H1 (cell line): ENCODE measurements at regions not wholly inside any gene's neighbourhood (a gene's known extent, or its start where the extent isn't known, plus 50 kb on each side); places are given as distances from the start of the nearest gene placed in this dataset.
A peak's percentile ranks its signal among the peaks of the same experiment; 100 is the strongest.

Experiments used
- CTCF ChIA-PET: fragments of 300-600 bp; sonication (Branson Sonifier 250); formaldehyde crosslinking; loops from one replicate; lab custom pipeline; 2021; ENCODE audit not compliant: partially characterized antibody; lab: Charles Lee
- POLR2A ChIA-PET: fragments of 300-600 bp; sonication (Branson Sonifier 250); formaldehyde crosslinking; loops from one replicate; lab custom pipeline; 2021; ENCODE audit warnings: inconsistent platforms; ENCODE audit not compliant: partially characterized antibody; lab: Charles Lee
- DNase-seq, 2 experiments: peaks; one replicate each; pipeline versions ENCODE4 v3.0.0 to v3.0.0-alpha.2; 2010 to 2022; ENCODE audit warnings: low spot score in 2 of 2, low read depth in 1 of 2, mixed read lengths in 1 of 2
- FAIRE-seq: peaks from 2 replicates; lab custom pipeline; 2011; peaks lifted over from hg19 to GRCh38; lab: Jason Lieb, UNC
- H2AFZ ChIP-seq: 2 replicates; pipeline ENCODE4 v1.8.1; 2012; ENCODE audit warnings: low read length, inconsistent platforms
- H2AK5ac ChIP-seq: 2 replicates; pipeline ENCODE4 v1.6.1; 2013; ENCODE audit warnings: low read depth, low read length
- H2BK120ac ChIP-seq: replicated peaks from 2 replicates; pipeline ENCODE3; 2013; ENCODE audit warnings: low read depth, low read length, inconsistent platforms
- H2BK12ac ChIP-seq: 2 replicates; pipeline ENCODE4 v1.6.1; 2013; ENCODE audit warnings: low read depth, low read length
- H2BK15ac ChIP-seq: 2 replicates; pipeline ENCODE4 v1.6.1; 2013; ENCODE audit warnings: low read length
- H2BK20ac ChIP-seq: 2 replicates; pipeline ENCODE4 v1.6.1; 2013; ENCODE audit warnings: low read length
- H2BK5ac ChIP-seq: 2 replicates; pipeline ENCODE4 v1.6.1; 2013; ENCODE audit warnings: low read depth, low read length
- H3K14ac ChIP-seq: 2 replicates; pipeline ENCODE4 v1.6.1; 2013; ENCODE audit warnings: inconsistent platforms; ENCODE audit not compliant: insufficient read length
- H3K18ac ChIP-seq: 2 replicates; pipeline ENCODE4 v1.6.1; 2013; ENCODE audit warnings: low read length; ENCODE audit errors: extremely low read depth
- H3K23ac ChIP-seq: 2 replicates; pipeline ENCODE4 v1.6.1; 2013; ENCODE audit warnings: inconsistent platforms; ENCODE audit not compliant: insufficient read length
- H3K23me2 ChIP-seq: 2 replicates; pipeline ENCODE4 v1.6.1; 2013; ENCODE audit warnings: low read depth, low read length
- H3K27ac ChIP-seq: 2 replicates; pipeline ENCODE4 v1.6.1; 2011; ENCODE audit warnings: low read depth, low read length, inconsistent platforms
- H3K27me3 ChIP-seq, 4 experiments: replicated peaks in 1 of 4; 1 replicate in 1 of 4; 2 replicates in 3 of 4; pipeline versions ENCODE4 v1.6.1 to v1.8.1; 2011 to 2013; ENCODE audit warnings: low read length in 3 of 4, mild to moderate bottlenecking in 3 of 4, inconsistent platforms in 2 of 4, mixed read lengths in 2 of 4, moderate library complexity in 1 of 4; ENCODE audit not compliant: control insufficient read depth in 3 of 4, insufficient read depth in 3 of 4; ENCODE audit errors: extremely low read depth in 1 of 4
- H3K36me3 ChIP-seq, 4 experiments: 2 replicates each; pipeline versions ENCODE4 v1.6.1 to v1.8.1; 2011 to 2013; ENCODE audit warnings: mild to moderate bottlenecking in 4 of 4, low read length in 3 of 4, moderate library complexity in 2 of 4, control low read depth in 1 of 4, inconsistent platforms in 1 of 4; ENCODE audit not compliant: insufficient read depth in 4 of 4, control insufficient read depth in 2 of 4
- H3K4ac ChIP-seq: replicated peaks from 2 replicates; pipeline ENCODE3; 2013; ENCODE audit warnings: low read length, low read depth, mixed read lengths, inconsistent platforms; ENCODE audit not compliant: insufficient read length
- H3K4me1 ChIP-seq, 4 experiments: replicated peaks in 1 of 4; 1 replicate in 1 of 4; 2 replicates in 3 of 4; pipeline versions ENCODE4 v1.6.1 to v1.8.1; 2011 to 2013; ENCODE audit warnings: low read length in 3 of 4, inconsistent platforms in 2 of 4, mixed read lengths in 1 of 4; ENCODE audit not compliant: insufficient read depth in 4 of 4, control insufficient read depth in 3 of 4
- H3K4me2 ChIP-seq, 2 experiments: 2 replicates each; pipeline versions ENCODE4 v1.6.1 to v1.8.1; 2011 to 2013; ENCODE audit warnings: low read depth in 2 of 2, low read length in 2 of 2, control low read depth in 1 of 2, inconsistent platforms in 1 of 2, mild to moderate bottlenecking in 1 of 2; ENCODE audit not compliant: insufficient read depth in 1 of 2
- H3K4me3 ChIP-seq, 4 experiments: fragments of 200-600, 300-600 bp in 1 of 4; sonication (generic), shearing (Covaris generic), sonication (Bioruptor Twin) in 1 of 4; 2 replicates each; pipeline versions ENCODE4 v1.5.1 to v1.8.1; 2011 to 2016; ENCODE audit warnings: low read length in 4 of 4, low read depth in 3 of 4, control low read depth in 2 of 4, inconsistent platforms in 2 of 4, mild to moderate bottlenecking in 2 of 4, mixed read lengths in 1 of 4, moderate library complexity in 1 of 4; ENCODE audit not compliant: insufficient read depth in 2 of 4; ENCODE audit errors: extremely low read depth in 1 of 4
- H3K56ac ChIP-seq: replicated peaks from 2 replicates; pipeline ENCODE3; 2013; ENCODE audit warnings: low read depth, mild to moderate bottlenecking, mixed read lengths, low read length, inconsistent platforms; ENCODE audit not compliant: insufficient read length
- H3K79me1 ChIP-seq: 2 replicates; pipeline ENCODE4 v1.6.1; 2013; ENCODE audit warnings: low read depth, low read length, control low read depth
- H3K79me2 ChIP-seq, 2 experiments: 2 replicates each; pipeline versions ENCODE4 v1.6.1 to v1.8.1; 2012 to 2013; ENCODE audit warnings: low read length in 2 of 2, mild to moderate bottlenecking in 2 of 2, inconsistent platforms in 1 of 2; ENCODE audit not compliant: insufficient read depth in 2 of 2, control insufficient read depth in 1 of 2
- H3K9ac ChIP-seq, 4 experiments: replicated peaks in 1 of 4; 1 replicate in 1 of 4; 2 replicates in 3 of 4; pipeline versions ENCODE4 v1.6.1 to v1.8.1; 2011 to 2013; ENCODE audit warnings: low read depth in 3 of 4, low read length in 3 of 4, control low read depth in 2 of 4, mild to moderate bottlenecking in 2 of 4, moderate library complexity in 2 of 4, inconsistent platforms in 1 of 4; ENCODE audit errors: extremely low read depth in 1 of 4
- H3K9me3 ChIP-seq, 2 experiments: 2 replicates each; pipeline versions ENCODE4 v1.6.1 to v1.8.1; 2012 to 2013; ENCODE audit warnings: mild to moderate bottlenecking in 2 of 2, moderate library complexity in 2 of 2, control low read depth in 1 of 2, inconsistent platforms in 1 of 2, low read depth in 1 of 2, low read length in 1 of 2, mixed read lengths in 1 of 2; ENCODE audit not compliant: insufficient read depth in 2 of 2
- H4K20me1 ChIP-seq, 2 experiments: replicated peaks in 1 of 2; 2 replicates each; pipeline versions ENCODE3 to v1.8.1; 2011 to 2013; ENCODE audit warnings: inconsistent platforms in 2 of 2, low read length in 2 of 2, mild to moderate bottlenecking in 1 of 2; ENCODE audit not compliant: insufficient read depth in 2 of 2, control insufficient read depth in 1 of 2
- H4K5ac ChIP-seq: 2 replicates; pipeline ENCODE4 v1.6.1; 2013; ENCODE audit warnings: low read length, low read depth, mixed read lengths, inconsistent platforms; ENCODE audit not compliant: insufficient read length
- H4K8ac ChIP-seq: 2 replicates; pipeline ENCODE4 v1.8.0; 2013; ENCODE audit warnings: mild to moderate bottlenecking, moderate library complexity, low read length, inconsistent platforms; ENCODE audit not compliant: insufficient read depth; ENCODE audit errors: extremely low read depth
- H4K91ac ChIP-seq: replicated peaks from 2 replicates; pipeline ENCODE3; 2013; ENCODE audit warnings: low read length, mixed read lengths, inconsistent platforms; ENCODE audit not compliant: insufficient read length
- CBX5 ChIP-seq: fragments of 300-800, 300-1000 bp; sonication (generic); IDR thresholded peaks from 2 replicates; pipeline ENCODE4 v1.7.1; 2016; ENCODE audit warnings: antibody characterized with exemption, low read length, low read depth
- CTCF ChIP-seq, 3 experiments: IDR thresholded peaks; 1 replicate in 2 of 3; 2 replicates in 1 of 3; pipeline versions ENCODE4 v1.5.1 to v1.6.1; 2011; ENCODE audit warnings: low read length in 3 of 3, mild to moderate bottlenecking in 3 of 3, inconsistent platforms in 2 of 3, low read depth in 1 of 3, moderate library complexity in 1 of 3; ENCODE audit not compliant: insufficient read depth in 1 of 3; ENCODE audit errors: control extremely low read depth in 1 of 3
- KDM1A ChIP-seq: fragments of 200-600, 300-600 bp; sonication (generic); IDR thresholded peaks from 2 replicates; pipeline ENCODE4 v1.7.1; 2016; ENCODE audit warnings: mild to moderate bottlenecking, low read length, borderline replicate concordance
- RAD21 ChIP-seq, 2 experiments: IDR thresholded peaks in 1 of 2; conservative IDR thresholded peaks in 1 of 2; 2 replicates each; pipeline ENCODE4 v1.6.1; 2011; ENCODE audit warnings: low read depth in 2 of 2, low read length in 2 of 2, improper control_type of control experiment in 1 of 2, inconsistent platforms in 1 of 2, mild to moderate bottlenecking in 1 of 2, moderate library complexity in 1 of 2
- RFX5 ChIP-seq: IDR thresholded peaks from 2 replicates; pipeline ENCODE4 v1.6.1; 2011; ENCODE audit warnings: low read depth, low read length, improper control_type of control experiment, borderline replicate concordance
- SUZ12 ChIP-seq: fragments of 200-600 bp; sonication (generic); IDR thresholded peaks from 2 replicates; pipeline ENCODE4 v1.6.1; 2012; ENCODE audit warnings: mild to moderate bottlenecking, inconsistent platforms, low read length, moderate library complexity, mixed read lengths
- WGBS, 2 experiments: shearing (Covaris generic) in 1 of 2; methylation state at CpG; one replicate each; pipeline versions ENCODE4 v1.1.6 to v1.1.7; 2013 to 2015; ENCODE audit warnings: low lambda C conversion rate in 2 of 2, mixed read lengths in 2 of 2, inconsistent platforms in 1 of 2, low coverage in 1 of 2, missing lambda C conversion rate in 1 of 2; ENCODE audit not compliant: insufficient replicate concordance in 2 of 2, insufficient coverage in 1 of 2, insufficient read length in 1 of 2; ENCODE audit errors: extremely low coverage in 1 of 2, missing lambda C conversion rate in 1 of 2; 5-methylcytosine and 5-hydroxymethylcytosine counted together

- TF ChIP-seq CBX5: no peak
Observed at GRCh38 chr13:88000787-88001186, 329.6 kb downstream of the SLITRK5 start (continued).

GRCh38 chr13:88005188-88005587 lies 334.0 kb downstream of the SLITRK5 start:
- ChIA-PET POLR2A (no interaction called here), CTCF (no interaction called here)
- H3K9me3 ChIP-seq: no peaks in the 10 kb centered on the region
- no peak overlapping the region for H2BK20ac ChIP-seq
- no peak overlapping the region for H2BK120ac ChIP-seq
- no peak overlapping the region for H3K14ac ChIP-seq
- DNase-seq (no peak), FAIRE-seq (no peak)
- no peak overlapping the region for H2AFZ ChIP-seq
- no peaks in the 10 kb centered on the region for H3K79me1 ChIP-seq
- H3K23ac ChIP-seq: no peak overlapping the region
- no peak overlapping the region for H3K4me3 ChIP-seq
- no peaks in the 10 kb centered on the region for H3K27me3 ChIP-seq
- H3K4me1 ChIP-seq: no peaks in the 10 kb centered on the region
- no peak overlapping the region for H4K8ac ChIP-seq
- H3K36me3 ChIP-seq: no peaks in the 10 kb centered on the region
- WGBS, 2 experiments: 90% methylated on average over 2 of the region's 2 CpGs; no CpG with 5 or more reads in 1 of the 2 experiments
- TF ChIP-seq RFX5 (no peak), RAD21 (IDR thresholded peaks at IDR 0.05 in 1 of 2, conservative IDR thresholded peaks at IDR 0.05 in 1 of 2; ENCODE audit: low read depth in 2 of 2, low read length in 2 of 2) (0 out of 4 replicates have a peak, but pooled peaks have one; percentile 9 to 11), CTCF (IDR thresholded peaks at IDR 0.05; ENCODE audit: control extremely low read depth in 1 of 3, insufficient read depth in 1 of 3, low read depth in 1 of 3, low read length in 3 of 3) (no peak), KDM1A (no peak), SUZ12 (no peak)
- H3K79me2 ChIP-seq: no peaks in the 10 kb centered on the region
- no peak overlapping the region for H3K4me2 ChIP-seq
- H2BK15ac ChIP-seq: no peak overlapping the region
- no peak overlapping the region for H3K56ac ChIP-seq
- H4K5ac ChIP-seq: no peak overlapping the region
- no peak overlapping the region for H2BK5ac ChIP-seq
- no peak overlapping the region for H3K27ac ChIP-seq
- H4K91ac ChIP-seq: peak overlapping the region; percentile 59
- no peaks in the 10 kb centered on the region for H3K23me2 ChIP-seq
- H2AK5ac ChIP-seq: peak overlapping the region; percentile 39; the same call in 1 of the 2 replicates
- no peaks in the 10 kb centered on the region for H4K20me1 ChIP-seq
- H3K9ac ChIP-seq: no peak overlapping the region
- H3K18ac ChIP-seq: no peak overlapping the region
- no peak overlapping the region for H2BK12ac ChIP-seq
- no peak overlapping the region for H3K4ac ChIP-seq
